ENCODE measurements at regions not wholly inside any gene's neighbourhood (a gene's known extent, or its start where the extent isn't known, plus 50 kb on each side); places are given as distances from the start of the nearest gene placed in this dataset.

- Histone ChIP-seq H3K36me3 (no peaks in the 10 kb centered on the region), H3K27me3 (no peaks in the 10 kb centered on the region), H3K4me1 (ENCODE audit: control insufficient read depth in 1 of 2, insufficient read depth in 1 of 2, low read depth in 1 of 2, low read length in 1 of 2) (no peaks in the 10 kb centered on the region), H3K9me3 (no peaks in the 10 kb centered on the region), H3K27ac (no peak overlapping the region), H3K4me3 (ENCODE audit: low read depth in 1 of 2, low read length in 1 of 2) (no peak overlapping the region)
- TF ChIP-seq CTCF (IDR thresholded peaks at IDR 0.05), result no peak
Measured at GRCh38 chr7:120131096-120131839, 141.7 kb upstream of the KCND2 start.

GRCh38 chr7:120138497-120138896 is 134.5 kb upstream of the KCND2 start:
- Histone ChIP-seq H3K27me3 (no peaks in the 10 kb centered on the region), H3K4me3 (ENCODE audit: low read depth in 1 of 2, low read length in 1 of 2) (no peak overlapping the region), H3K27ac (no peak overlapping the region), H3K4me1 (ENCODE audit: control insufficient read depth in 1 of 2, insufficient read depth in 1 of 2, low read depth in 1 of 2, low read length in 1 of 2) (no peaks in the 10 kb centered on the region), H3K9me3 (no peaks in the 10 kb centered on the region), H3K36me3 (no peaks in the 10 kb centered on the region)
- no peak for TF ChIP-seq CTCF (IDR thresholded peaks at IDR 0.05)

GRCh38 chr7:120156476-120156875 is 116.5 kb upstream of the KCND2 start:
- TF ChIP-seq CTCF (IDR thresholded peaks at IDR 0.05), result no peak
- H3K4me1 ChIP-seq (ENCODE audit: control insufficient read depth in 1 of 2, insufficient read depth in 1 of 2, low read depth in 1 of 2, low read length in 1 of 2), result no peaks in the 10 kb centered on the region
- H3K36me3 ChIP-seq, result no peaks in the 10 kb centered on the region
- H3K27me3 ChIP-seq, result no peaks in the 10 kb centered on the region
- H3K4me3 ChIP-seq (ENCODE audit: low read depth in 1 of 2, low read length in 1 of 2), result no peak overlapping the region
- no peaks in the 10 kb centered on the region for H3K9me3 ChIP-seq
- H3K27ac ChIP-seq, result no peak overlapping the region

- Histone ChIP-seq H3K27ac (no peak overlapping the region), H3K4me3 (ENCODE audit: low read depth in 1 of 2, low read length in 1 of 2) (no peak overlapping the region), H3K27me3 (no peaks in the 10 kb centered on the region), H3K9me3 (no peaks in the 10 kb centered on the region), H3K36me3 (no peaks in the 10 kb centered on the region), H3K4me1 (ENCODE audit: control insufficient read depth in 1 of 2, insufficient read depth in 1 of 2, low read depth in 1 of 2, low read length in 1 of 2) (no peaks in the 10 kb centered on the region)
- TF ChIP-seq CTCF (IDR thresholded peaks at IDR 0.05), result no peak
Measured at GRCh38 chr7:120160166-120160565, 112.8 kb upstream of the KCND2 start.

GRCh38 chr7:120163449-120163848 is 109.5 kb upstream of the KCND2 start:
- no peaks in the 10 kb centered on the region for H3K36me3 ChIP-seq
- H3K27me3 ChIP-seq, result no peaks in the 10 kb centered on the region
- no peak overlapping the region for H3K4me3 ChIP-seq (ENCODE audit: low read depth in 1 of 2, low read length in 1 of 2)
- TF ChIP-seq CTCF (IDR thresholded peaks at IDR 0.05), result no peak
- no peak overlapping the region for H3K27ac ChIP-seq
- H3K4me1 ChIP-seq (ENCODE audit: control insufficient read depth in 1 of 2, insufficient read depth in 1 of 2, low read depth in 1 of 2, low read length in 1 of 2), result no peaks in the 10 kb centered on the region
- H3K9me3 ChIP-seq, result no peaks in the 10 kb centered on the region

Measured in neutrophil (primary cell).